Upper lobe of left lung (tissue), 4 donors: ENCODE measurements at regions not wholly inside any gene's neighbourhood (a gene's known extent, or its start where the extent isn't known, plus 50 kb on each side); places are given as distances from the start of the nearest gene placed in this dataset.

ENCODE experiments used
- POLR2AphosphoS5 ChIP-seq, 2 donors: sonication (generic); formaldehyde crosslinking; IDR thresholded peaks; one replicate each; pipeline ENCODE4 v1.5.1; 2017; ENCODE audit warnings: antibody characterized with exemption in 2 of 2
- TF ChIP-seq, protein P1 (sequence below), 6 experiments: fragments of 450-650 bp in 4 of 6; fragments of 200-600 bp in 2 of 6; sonication (generic) in 2 of 6; IDR thresholded peaks; one replicate each; pipeline ENCODE4 v1.5.1; 2016 to 2019; ENCODE audit warnings: antibody characterized with exemption in 6 of 6

DNA sequence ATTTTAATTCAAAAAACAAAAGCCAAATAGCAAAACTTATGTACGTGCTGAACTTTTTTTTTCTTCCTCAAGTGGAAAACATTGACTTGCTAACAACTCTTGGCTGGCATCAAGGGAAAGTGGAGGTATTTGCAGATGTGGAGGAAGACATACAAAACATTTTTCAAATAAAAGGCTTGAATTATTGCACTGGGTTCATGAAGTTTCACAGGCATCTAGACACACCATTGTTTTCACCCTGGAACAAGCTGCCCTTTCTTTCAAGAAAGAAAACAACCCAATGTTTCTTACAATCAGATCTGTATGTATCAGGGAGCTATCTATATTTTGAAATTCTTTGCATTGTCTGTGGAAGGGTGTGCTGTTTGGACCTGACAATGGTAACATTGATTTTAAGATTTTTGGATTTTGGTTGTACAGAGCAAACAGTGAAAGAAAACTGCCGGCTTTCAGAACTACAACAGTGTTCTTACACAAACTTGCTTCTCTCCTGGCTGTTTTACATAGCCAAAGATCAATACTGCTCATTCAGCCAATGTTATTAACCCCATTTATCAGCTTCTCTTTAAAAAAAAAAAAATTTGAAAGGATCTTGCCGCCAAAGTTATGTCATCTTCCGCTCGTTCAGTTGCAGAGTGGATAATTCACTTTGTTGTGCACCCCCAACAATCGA lies 187.7 kb upstream of the FOXD3 start:
- TF ChIP-seq, protein P1, sequence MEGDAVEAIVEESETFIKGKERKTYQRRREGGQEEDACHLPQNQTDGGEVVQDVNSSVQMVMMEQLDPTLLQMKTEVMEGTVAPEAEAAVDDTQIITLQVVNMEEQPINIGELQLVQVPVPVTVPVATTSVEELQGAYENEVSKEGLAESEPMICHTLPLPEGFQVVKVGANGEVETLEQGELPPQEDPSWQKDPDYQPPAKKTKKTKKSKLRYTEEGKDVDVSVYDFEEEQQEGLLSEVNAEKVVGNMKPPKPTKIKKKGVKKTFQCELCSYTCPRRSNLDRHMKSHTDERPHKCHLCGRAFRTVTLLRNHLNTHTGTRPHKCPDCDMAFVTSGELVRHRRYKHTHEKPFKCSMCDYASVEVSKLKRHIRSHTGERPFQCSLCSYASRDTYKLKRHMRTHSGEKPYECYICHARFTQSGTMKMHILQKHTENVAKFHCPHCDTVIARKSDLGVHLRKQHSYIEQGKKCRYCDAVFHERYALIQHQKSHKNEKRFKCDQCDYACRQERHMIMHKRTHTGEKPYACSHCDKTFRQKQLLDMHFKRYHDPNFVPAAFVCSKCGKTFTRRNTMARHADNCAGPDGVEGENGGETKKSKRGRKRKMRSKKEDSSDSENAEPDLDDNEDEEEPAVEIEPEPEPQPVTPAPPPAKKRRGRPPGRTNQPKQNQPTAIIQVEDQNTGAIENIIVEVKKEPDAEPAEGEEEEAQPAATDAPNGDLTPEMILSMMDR (IDR thresholded peaks at IDR 0.05): no peak
- no peak for TF ChIP-seq POLR2AphosphoS5 (IDR thresholded peaks at IDR 0.05)
